GM18873 (cell line): ENCODE measurements at regions not wholly inside any gene's neighbourhood (a gene's known extent, or its start where the extent isn't known, plus 50 kb on each side); places are given as distances from the start of the nearest gene placed in this dataset.
"Not testable (repeated sequence)": the region's sequence is repeated elsewhere in the genome, so short reads cannot be mapped to it uniquely, and the experiment has no call there.

Experiments
- ATAC-seq: cut with Tn5 transposase; IDR thresholded peaks from one replicate; pipeline ENCODE4 v1.9.1; 2021; ENCODE audit warnings: mild to moderate bottlenecking, moderate library complexity, moderate number of reproducible peaks; ENCODE audit not compliant: unreplicated experiment, low FRiP score

- ATAC-seq, result no peak
These were observed 83.3 kb upstream of the MED13L start for GRCh38 chr12:116360579-116361413.

- ATAC-seq, result no peak
These were observed 84.1 kb upstream of the MED13L start for GRCh38 chr12:116361414-116362223.

GRCh38 chr12:116365114-116365513 is 87.6 kb upstream of the MED13L start:
- ATAC-seq, result no peak

- ATAC-seq, result no peak
These were observed 88.3 kb upstream of the MED13L start for GRCh38 chr12:116365606-116366455.

- no peak for ATAC-seq
These were observed 88.9 kb upstream of the MED13L start for GRCh38 chr12:116366456-116366776.

- ATAC-seq, result no peak
These were observed 89.3 kb upstream of the MED13L start for GRCh38 chr12:116366824-116367223.

- no peak for ATAC-seq
These were observed 91.0 kb upstream of the MED13L start for GRCh38 chr12:116368196-116369194.

GRCh38 chr12:116370004-116370404 is 92.5 kb upstream of the MED13L start:
- ATAC-seq, result no peak

- no peak for ATAC-seq
These were observed 93.5 kb upstream of the MED13L start for GRCh38 chr12:116370886-116371580.

GRCh38 chr12:116372815-116373214 is 95.3 kb upstream of the MED13L start:
- no peak for ATAC-seq

- no peak for ATAC-seq
These were observed 96.2 kb upstream of the MED13L start for GRCh38 chr12:116373572-116374206.

- no peak for ATAC-seq
These were observed 96.7 kb upstream of the MED13L start for GRCh38 chr12:116374207-116374606.

GRCh38 chr12:116375278-116375842 is 97.9 kb upstream of the MED13L start:
- no peak for ATAC-seq

GRCh38 chr12:116376354-116377193 is 99.1 kb upstream of the MED13L start:
- ATAC-seq, result no peak

GRCh38 chr12:116377194-116377571 is 99.7 kb upstream of the MED13L start:
- ATAC-seq, result not testable (repeated sequence)

- ATAC-seq, result no peak
These were observed 100.5 kb upstream of the MED13L start for GRCh38 chr12:116378002-116378401.

- ATAC-seq, result no peak
These were observed 102.6 kb upstream of the MED13L start for GRCh38 chr12:116380108-116380507.
